ENCODE measurements at regions not wholly inside any gene's neighbourhood (a gene's known extent, or its start where the extent isn't known, plus 50 kb on each side); places are given as distances from the start of the nearest gene placed in this dataset.

GRCh38 chr14:29030121-29030520 lies 263.5 kb downstream of the FOXG1 start:
- no peak overlapping the region for H3K27ac ChIP-seq (ENCODE audit: low read length)
- no peaks in the 10 kb centered on the region for H3K27me3 ChIP-seq (ENCODE audit: control insufficient read depth, insufficient read depth, low read length)
- no peak for DNase-seq
- peaks cover 9% of the 10 kb centered on the region for H3K4me1 ChIP-seq (ENCODE audit: control insufficient read depth, insufficient read depth, low read length)
- WGBS (ENCODE audit: insufficient coverage, low lambda C conversion rate), result 100% methylated on average over 1 of the region's 2 CpGs
- no peaks in the 10 kb centered on the region for H3K36me3 ChIP-seq (ENCODE audit: control insufficient read depth, insufficient read depth, low read length)
- no peak overlapping the region for H3K4me3 ChIP-seq (ENCODE audit: low read length)
- H3K9me3 ChIP-seq (ENCODE audit: control insufficient read depth, low read depth, low read length), result peaks cover 7% of the 10 kb centered on the region

GRCh38 chr14:29030970-29031369 lies 264.4 kb downstream of the FOXG1 start:
- Histone ChIP-seq H3K36me3 (ENCODE audit: control insufficient read depth, insufficient read depth, low read length) (no peaks in the 10 kb centered on the region), H3K27me3 (ENCODE audit: control insufficient read depth, insufficient read depth, low read length) (no peaks in the 10 kb centered on the region), H3K4me3 (ENCODE audit: low read length) (no peak overlapping the region), H3K4me1 (ENCODE audit: control insufficient read depth, insufficient read depth, low read length) (peaks cover 9% of the 10 kb centered on the region), H3K27ac (ENCODE audit: low read length) (no peak overlapping the region), H3K9me3 (ENCODE audit: control insufficient read depth, low read depth, low read length) (peaks cover 6% of the 10 kb centered on the region)
- WGBS (ENCODE audit: insufficient coverage, low lambda C conversion rate), result 100% methylated on average over 1 of the region's 2 CpGs
- DNase-seq, result no peak

GRCh38 chr14:29035134-29035533 lies 268.5 kb downstream of the FOXG1 start:
- H3K27me3 ChIP-seq (ENCODE audit: control insufficient read depth, insufficient read depth, low read length), result no peaks in the 10 kb centered on the region
- no peaks in the 10 kb centered on the region for H3K36me3 ChIP-seq (ENCODE audit: control insufficient read depth, insufficient read depth, low read length)
- H3K27ac ChIP-seq (ENCODE audit: low read length), result no peak overlapping the region
- no peaks in the 10 kb centered on the region for H3K4me1 ChIP-seq (ENCODE audit: control insufficient read depth, insufficient read depth, low read length)
- WGBS (ENCODE audit: insufficient coverage, low lambda C conversion rate), result 82% methylated on average over 2 of the region's 3 CpGs
- H3K9me3 ChIP-seq (ENCODE audit: control insufficient read depth, low read depth, low read length), result no peaks in the 10 kb centered on the region
- DNase-seq, result no peak
- no peak overlapping the region for H3K4me3 ChIP-seq (ENCODE audit: low read length)

- no peaks in the 10 kb centered on the region for H3K9me3 ChIP-seq (ENCODE audit: control insufficient read depth, low read depth, low read length)
- DNase-seq, result no peak
- H3K36me3 ChIP-seq (ENCODE audit: control insufficient read depth, insufficient read depth, low read length), result no peaks in the 10 kb centered on the region
- H3K27ac ChIP-seq (ENCODE audit: low read length), result no peak overlapping the region
- H3K27me3 ChIP-seq (ENCODE audit: control insufficient read depth, insufficient read depth, low read length), result no peaks in the 10 kb centered on the region
- no peak overlapping the region for H3K4me3 ChIP-seq (ENCODE audit: low read length)
- no peaks in the 10 kb centered on the region for H3K4me1 ChIP-seq (ENCODE audit: control insufficient read depth, insufficient read depth, low read length)
Measured at GRCh38 chr14:29037411-29037810, 270.8 kb downstream of the FOXG1 start.

GRCh38 chr14:29039171-29039570 lies 272.6 kb downstream of the FOXG1 start:
- H3K9me3 ChIP-seq (ENCODE audit: control insufficient read depth, low read depth, low read length), result no peaks in the 10 kb centered on the region
- 0% methylated on average over 1 of the region's 2 CpGs for WGBS (ENCODE audit: insufficient coverage, low lambda C conversion rate)
- no peak for DNase-seq
- H3K4me3 ChIP-seq (ENCODE audit: low read length), result no peak overlapping the region
- no peaks in the 10 kb centered on the region for H3K4me1 ChIP-seq (ENCODE audit: control insufficient read depth, insufficient read depth, low read length)
- no peak overlapping the region for H3K27ac ChIP-seq (ENCODE audit: low read length)
- no peaks in the 10 kb centered on the region for H3K36me3 ChIP-seq (ENCODE audit: control insufficient read depth, insufficient read depth, low read length)
- H3K27me3 ChIP-seq (ENCODE audit: control insufficient read depth, insufficient read depth, low read length), result no peaks in the 10 kb centered on the region

- Histone ChIP-seq H3K4me1 (ENCODE audit: control insufficient read depth, insufficient read depth, low read length) (no peaks in the 10 kb centered on the region), H3K27me3 (ENCODE audit: control insufficient read depth, insufficient read depth, low read length) (no peaks in the 10 kb centered on the region), H3K27ac (ENCODE audit: low read length) (no peak overlapping the region), H3K9me3 (ENCODE audit: control insufficient read depth, low read depth, low read length) (no peaks in the 10 kb centered on the region), H3K36me3 (ENCODE audit: control insufficient read depth, insufficient read depth, low read length) (no peaks in the 10 kb centered on the region), H3K4me3 (ENCODE audit: low read length) (no peak overlapping the region)
- no CpG with 5 or more reads among the region's 2 CpGs for WGBS (ENCODE audit: insufficient coverage, low lambda C conversion rate)
- DNase-seq, result no peak
Measured at GRCh38 chr14:29042551-29042950, 276.0 kb downstream of the FOXG1 start.

GRCh38 chr14:29043737-29044136 lies 277.1 kb downstream of the FOXG1 start:
- WGBS (ENCODE audit: insufficient coverage, low lambda C conversion rate), result 100% methylated on average over 2 of the region's 2 CpGs
- H3K4me1 ChIP-seq (ENCODE audit: control insufficient read depth, insufficient read depth, low read length), result no peaks in the 10 kb centered on the region
- H3K27me3 ChIP-seq (ENCODE audit: control insufficient read depth, insufficient read depth, low read length), result no peaks in the 10 kb centered on the region
- H3K36me3 ChIP-seq (ENCODE audit: control insufficient read depth, insufficient read depth, low read length), result no peaks in the 10 kb centered on the region
- no peak overlapping the region for H3K4me3 ChIP-seq (ENCODE audit: low read length)
- H3K27ac ChIP-seq (ENCODE audit: low read length), result no peak overlapping the region
- DNase-seq, result no peak
- H3K9me3 ChIP-seq (ENCODE audit: control insufficient read depth, low read depth, low read length), result no peaks in the 10 kb centered on the region

- Histone ChIP-seq H3K27ac (ENCODE audit: low read length) (no peak overlapping the region), H3K9me3 (ENCODE audit: control insufficient read depth, low read depth, low read length) (no peaks in the 10 kb centered on the region), H3K36me3 (ENCODE audit: control insufficient read depth, insufficient read depth, low read length) (no peaks in the 10 kb centered on the region), H3K4me3 (ENCODE audit: low read length) (no peak overlapping the region), H3K27me3 (ENCODE audit: control insufficient read depth, insufficient read depth, low read length) (no peaks in the 10 kb centered on the region), H3K4me1 (ENCODE audit: control insufficient read depth, insufficient read depth, low read length) (no peaks in the 10 kb centered on the region)
- DNase-seq, result no peak
- WGBS (ENCODE audit: insufficient coverage, low lambda C conversion rate), result no CpG with 5 or more reads among the region's 2 CpGs
Measured at GRCh38 chr14:29045237-29045636, 278.6 kb downstream of the FOXG1 start.

GRCh38 chr14:29054119-29054518 lies 287.5 kb downstream of the FOXG1 start:
- Histone ChIP-seq H3K4me3 (ENCODE audit: low read length) (no peak overlapping the region), H3K36me3 (ENCODE audit: control insufficient read depth, insufficient read depth, low read length) (no peaks in the 10 kb centered on the region), H3K9me3 (ENCODE audit: control insufficient read depth, low read depth, low read length) (peaks cover 5% of the 10 kb centered on the region), H3K4me1 (ENCODE audit: control insufficient read depth, insufficient read depth, low read length) (no peaks in the 10 kb centered on the region), H3K27ac (ENCODE audit: low read length) (no peak overlapping the region), H3K27me3 (ENCODE audit: control insufficient read depth, insufficient read depth, low read length) (no peaks in the 10 kb centered on the region)
- no peak for DNase-seq
- WGBS (ENCODE audit: insufficient coverage, low lambda C conversion rate), result no CpG with 5 or more reads among the region's 2 CpGs

GRCh38 chr14:29056041-29056566 lies 289.5 kb downstream of the FOXG1 start:
- H3K9me3 ChIP-seq (ENCODE audit: control insufficient read depth, low read depth, low read length), result peaks cover 1% of the 10 kb centered on the region
- 89% methylated on average over 5 of the region's 6 CpGs for WGBS (ENCODE audit: insufficient coverage, low lambda C conversion rate)
- H3K27me3 ChIP-seq (ENCODE audit: control insufficient read depth, insufficient read depth, low read length), result no peaks in the 10 kb centered on the region
- no peaks in the 10 kb centered on the region for H3K36me3 ChIP-seq (ENCODE audit: control insufficient read depth, insufficient read depth, low read length)
- no peak for DNase-seq
- no peaks in the 10 kb centered on the region for H3K4me1 ChIP-seq (ENCODE audit: control insufficient read depth, insufficient read depth, low read length)
- H3K4me3 ChIP-seq (ENCODE audit: low read length), result no peak overlapping the region
- no peak overlapping the region for H3K27ac ChIP-seq (ENCODE audit: low read length)

- Histone ChIP-seq H3K4me1 (ENCODE audit: control insufficient read depth, insufficient read depth, low read length) (peaks cover 9% of the 10 kb centered on the region), H3K27ac (ENCODE audit: low read length) (no peak overlapping the region), H3K4me3 (ENCODE audit: low read length) (no peak overlapping the region), H3K9me3 (ENCODE audit: control insufficient read depth, low read depth, low read length) (no peaks in the 10 kb centered on the region), H3K27me3 (ENCODE audit: control insufficient read depth, insufficient read depth, low read length) (no peaks in the 10 kb centered on the region), H3K36me3 (ENCODE audit: control insufficient read depth, insufficient read depth, low read length) (no peaks in the 10 kb centered on the region)
- DNase-seq, result no peak
- 100% methylated on average over 2 of the region's 2 CpGs for WGBS (ENCODE audit: insufficient coverage, low lambda C conversion rate)
Measured at GRCh38 chr14:29061702-29062101, 295.1 kb downstream of the FOXG1 start.
